Loucy (cell line): ENCODE measurements at regions not wholly inside any gene's neighbourhood (a gene's known extent, or its start where the extent isn't known, plus 50 kb on each side); places are given as distances from the start of the nearest gene placed in this dataset.

Source experiments
- EZH2phosphoT487 ChIP-seq: fragments of 200-600 bp; IDR thresholded peaks from 2 replicates; pipeline ENCODE4 v1.6.1; 2018; ENCODE audit warnings: antibody characterized with exemption, mild to moderate bottlenecking, moderate library complexity, borderline replicate concordance
- TF ChIP-seq, protein P1 (sequence below): fragments of 200-600 bp; sonication (generic); conservative IDR thresholded peaks from 2 replicates; pipeline ENCODE4 v1.5.1; 2014; ENCODE audit warnings: mild to moderate bottlenecking, antibody characterized with exemption, low read length

DNA sequence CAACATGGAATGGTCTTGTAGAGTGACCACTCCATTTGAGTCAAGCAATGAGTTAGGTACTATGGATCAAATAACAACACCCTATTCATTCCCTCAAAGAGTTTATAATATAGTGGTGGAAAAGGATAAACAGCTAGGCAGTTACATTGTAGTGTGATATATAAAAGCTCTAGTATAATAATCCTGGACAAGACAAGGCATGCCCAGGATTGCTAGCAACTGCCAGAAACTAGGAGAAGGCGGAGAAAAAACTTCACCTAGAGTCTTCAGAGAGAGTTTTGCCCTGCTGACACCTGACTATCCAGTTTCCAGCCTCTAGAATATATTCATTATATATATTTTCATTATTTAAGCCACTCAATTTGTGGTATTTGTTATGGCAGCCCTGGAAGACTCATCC lies 530.6 kb downstream of the KLF12 start:
- TF ChIP-seq, protein P1, sequence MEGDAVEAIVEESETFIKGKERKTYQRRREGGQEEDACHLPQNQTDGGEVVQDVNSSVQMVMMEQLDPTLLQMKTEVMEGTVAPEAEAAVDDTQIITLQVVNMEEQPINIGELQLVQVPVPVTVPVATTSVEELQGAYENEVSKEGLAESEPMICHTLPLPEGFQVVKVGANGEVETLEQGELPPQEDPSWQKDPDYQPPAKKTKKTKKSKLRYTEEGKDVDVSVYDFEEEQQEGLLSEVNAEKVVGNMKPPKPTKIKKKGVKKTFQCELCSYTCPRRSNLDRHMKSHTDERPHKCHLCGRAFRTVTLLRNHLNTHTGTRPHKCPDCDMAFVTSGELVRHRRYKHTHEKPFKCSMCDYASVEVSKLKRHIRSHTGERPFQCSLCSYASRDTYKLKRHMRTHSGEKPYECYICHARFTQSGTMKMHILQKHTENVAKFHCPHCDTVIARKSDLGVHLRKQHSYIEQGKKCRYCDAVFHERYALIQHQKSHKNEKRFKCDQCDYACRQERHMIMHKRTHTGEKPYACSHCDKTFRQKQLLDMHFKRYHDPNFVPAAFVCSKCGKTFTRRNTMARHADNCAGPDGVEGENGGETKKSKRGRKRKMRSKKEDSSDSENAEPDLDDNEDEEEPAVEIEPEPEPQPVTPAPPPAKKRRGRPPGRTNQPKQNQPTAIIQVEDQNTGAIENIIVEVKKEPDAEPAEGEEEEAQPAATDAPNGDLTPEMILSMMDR = no peak
- TF ChIP-seq EZH2phosphoT487 = no peak
